ENCODE measurements at regions not wholly inside any gene's neighbourhood (a gene's known extent, or its start where the extent isn't known, plus 50 kb on each side); places are given as distances from the start of the nearest gene placed in this dataset.
A peak's percentile ranks its signal among the peaks of the same experiment; 100 is the strongest.

GRCh38 chr10:118817328-118818068, 62.7 kb upstream of the CACUL1 start:
- no peaks in the 10 kb centered on the region for H3K36me3 ChIP-seq
- H3K4me3 ChIP-seq: no peak overlapping the region
- 90 to 91% methylated on average over 18 of the region's 18 CpGs for WGBS, 2 donors
- no peak for DNase-seq
- H3K27me3 ChIP-seq: no peaks in the 10 kb centered on the region
- intact Hi-C loops (cut with DNase I): no loop called here
- no peaks in the 10 kb centered on the region for H3K4me1 ChIP-seq
- no peak overlapping the region for H3K27ac ChIP-seq
- TF ChIP-seq POLR2A (IDR thresholded peaks at IDR 0.05) (no peak), EP300 (IDR thresholded peaks at IDR 0.05) (no peak), POLR2AphosphoS5 (IDR thresholded peaks at IDR 0.05) (no peak), CTCF (IDR thresholded peaks at IDR 0.05) (no peak)
- no peaks in the 10 kb centered on the region for H3K9me3 ChIP-seq

- H3K36me3 ChIP-seq: no peaks in the 10 kb centered on the region
- no peak overlapping the region for H3K27ac ChIP-seq
- intact Hi-C loops (cut with DNase I): no loop called here
- no peak for TF ChIP-seq POLR2A (IDR thresholded peaks at IDR 0.05)
- no peak for TF ChIP-seq EP300 (IDR thresholded peaks at IDR 0.05)
- TF ChIP-seq CTCF (IDR thresholded peaks at IDR 0.05): no peak
- no peak for TF ChIP-seq POLR2AphosphoS5 (IDR thresholded peaks at IDR 0.05)
- no peak for DNase-seq
- H3K4me1 ChIP-seq: no peaks in the 10 kb centered on the region
- no peak overlapping the region for H3K4me3 ChIP-seq
- 84% methylated on average over 17 of the region's 17 CpGs for WGBS, 2 donors
- no peaks in the 10 kb centered on the region for H3K27me3 ChIP-seq
- H3K9me3 ChIP-seq: no peaks in the 10 kb centered on the region
Observed at GRCh38 chr10:118818621-118819221, 64.0 kb upstream of the CACUL1 start.

GRCh38 chr10:118820326-118821116, 65.8 kb upstream of the CACUL1 start:
- intact Hi-C loops (cut with DNase I): no loop called here
- 84 to 87% methylated on average over 16 of the region's 16 CpGs for WGBS, 2 donors
- TF ChIP-seq POLR2AphosphoS5 (IDR thresholded peaks at IDR 0.05): no peak
- TF ChIP-seq POLR2A (IDR thresholded peaks at IDR 0.05): no peak
- TF ChIP-seq EP300 (IDR thresholded peaks at IDR 0.05): no peak
- TF ChIP-seq CTCF (IDR thresholded peaks at IDR 0.05): no peak

GRCh38 chr10:118823256-118823907, 68.6 kb upstream of the CACUL1 start:
- Histone ChIP-seq H3K27me3 (no peaks in the 10 kb centered on the region), H3K9me3 (no peaks in the 10 kb centered on the region), H3K4me3 (no peak overlapping the region), H3K27ac (no peak overlapping the region), H3K36me3 (no peaks in the 10 kb centered on the region), H3K4me1 (no peaks in the 10 kb centered on the region)
- DNase-seq: no peak
- TF ChIP-seq EP300 (IDR thresholded peaks at IDR 0.05): no peak
- no peak for TF ChIP-seq POLR2A (IDR thresholded peaks at IDR 0.05)
- no peak for TF ChIP-seq CTCF (IDR thresholded peaks at IDR 0.05)
- TF ChIP-seq POLR2AphosphoS5 (IDR thresholded peaks at IDR 0.05): no peak
- intact Hi-C loops (cut with DNase I): no loop called here
- 90 to 94% methylated on average over 4 of the region's 4 CpGs for WGBS, 2 donors

More at GRCh38 chr10:118820326-118821116, 65.8 kb upstream of the CACUL1 start:
- no peak overlapping the region for H3K27ac ChIP-seq
- H3K4me1 ChIP-seq: no peaks in the 10 kb centered on the region
- H3K36me3 ChIP-seq: no peaks in the 10 kb centered on the region
- H3K9me3 ChIP-seq: no peaks in the 10 kb centered on the region
- no peaks in the 10 kb centered on the region for H3K27me3 ChIP-seq
- DNase-seq: peak; percentile 52
- H3K4me3 ChIP-seq: no peak overlapping the region
